Panc1 (cell line): ENCODE measurements at regions not wholly inside any gene's neighbourhood (a gene's known extent, or its start where the extent isn't known, plus 50 kb on each side); places are given as distances from the start of the nearest gene placed in this dataset.

Experiments
- ATAC-seq: fragments of 200-7000 bp; cut with Tn5 transposase; 2 replicates; pipeline ENCODE4 v1.9.1; 2020; ENCODE audit warnings: mild to moderate bottlenecking, moderate library complexity
- BruUV-seq: library from RNA; stranded (reverse); fragments of 400-500 nt; replicated peaks from 2 replicates; lab custom pipeline; 2021; lab: Mats Ljungman, UMichigan
- CTCF ChIA-PET: fragments of 300-600 bp; sonication (Branson Sonifier 250); formaldehyde crosslinking; loops from one replicate; lab custom pipeline; 2022; ENCODE audit warnings: antibody characterized with exemption; lab: Charles Lee
- POLR2A ChIA-PET: fragments of 300-600 bp; sonication (Branson Sonifier 250); formaldehyde crosslinking; loops from one replicate; lab custom pipeline; 2022; ENCODE audit warnings: antibody characterized with exemption; lab: Charles Lee
- DNase-seq: peaks from one replicate; pipeline ENCODE4 v3.0.0-alpha.2; 2010; ENCODE audit warnings: low read depth, low spot score
- H3K27ac ChIP-seq: 2 replicates; pipeline ENCODE4 v1.5.1; 2011; ENCODE audit warnings: mild to moderate bottlenecking, low read length, inconsistent platforms
- H3K27me3 ChIP-seq: fragments of 200-500 bp; sonication (Bioruptor generic); 2 replicates; pipeline ENCODE4 v1.6.0; 2014; ENCODE audit warnings: low read length, inconsistent platforms; ENCODE audit not compliant: control insufficient read depth, insufficient read depth
- H3K36me3 ChIP-seq: fragments of 200-500 bp; sonication (Bioruptor generic); 2 replicates; pipeline ENCODE4 v1.5.1; 2014; ENCODE audit warnings: inconsistent platforms, mild to moderate bottlenecking, low read length, moderate library complexity; ENCODE audit not compliant: control insufficient read depth, insufficient read depth
- H3K4me1 ChIP-seq: 2 replicates; pipeline ENCODE4 v1.5.1; 2011; ENCODE audit warnings: inconsistent platforms, mild to moderate bottlenecking, low read length, moderate library complexity; ENCODE audit not compliant: control insufficient read depth, insufficient read depth
- H3K4me3 ChIP-seq, 2 experiments: 2 replicates each; pipeline ENCODE4 v1.5.1; 2011 to 2012; ENCODE audit warnings: low read depth in 2 of 2, low read length in 2 of 2, mild to moderate bottlenecking in 2 of 2, inconsistent platforms in 1 of 2, moderate library complexity in 1 of 2
- H3K9me3 ChIP-seq: fragments of 200-500 bp; sonication (Bioruptor generic); 2 replicates; pipeline ENCODE4 v1.5.1; 2014; ENCODE audit warnings: low read depth, mild to moderate bottlenecking, inconsistent platforms, low read length, moderate library complexity; ENCODE audit not compliant: control insufficient read depth, insufficient read depth
- CTCF ChIP-seq: fragments of 450-650 bp; IDR thresholded peaks from 2 replicates; pipeline ENCODE4 v1.5.1; 2017; ENCODE audit warnings: mild to moderate bottlenecking
- POLR2AphosphoS5 ChIP-seq: IDR thresholded peaks from 2 replicates; pipeline ENCODE4 v1.6.1; 2012; ENCODE audit warnings: mild to moderate bottlenecking, low read depth, low read length, moderate library complexity
- REST ChIP-seq, 2 experiments: IDR thresholded peaks; 2 replicates each; pipeline ENCODE4 v1.6.1; 2011 to 2012; ENCODE audit warnings: low read depth in 2 of 2, control low read depth in 1 of 2, low read length in 1 of 2, mild to moderate bottlenecking in 1 of 2, moderate library complexity in 1 of 2; ENCODE audit not compliant: insufficient read depth in 1 of 2
- SIN3A ChIP-seq: IDR thresholded peaks from 2 replicates; pipeline ENCODE4 v1.6.1; 2012; ENCODE audit warnings: low read depth, mild to moderate bottlenecking, low read length, moderate library complexity, borderline replicate concordance; ENCODE audit not compliant: insufficient read depth
- TCF7L2 ChIP-seq: IDR thresholded peaks from 2 replicates; pipeline ENCODE4 v1.6.1; 2011; ENCODE audit warnings: mild to moderate bottlenecking, low read depth, low read length, inconsistent platforms
- in situ Hi-C: cut with HindIII; loops from 2 replicates; pipeline ENCODE4 v1.10.0; 2016; ENCODE audit warnings: low sequenced_read_pairs, low pct_unique_long_range_greater_than_20kb
- intact Hi-C: fragments of 100-400 bp; cut with micrococcal nuclease; formaldehyde crosslinking; loops from one replicate; pipeline ENCODE4 v1.10.0; 2022; ENCODE audit not compliant: unreplicated experiment

- no peaks in the 10 kb centered on the region for H3K27me3 ChIP-seq
- no TSS peak for BruUV-seq
- CTCF ChIA-PET, result interaction anchor here (0.6 kb wide), 1 partner anchor 10 kb away, joined by 3 read pairs; no protein-coding TSS in a partner anchor
- peak overlapping the region; percentile 74 for H3K27ac ChIP-seq
- in situ Hi-C loops (no loop called here), intact Hi-C loops (no loop called here)
- no peaks in the 10 kb centered on the region for H3K36me3 ChIP-seq
- no peaks in the 10 kb centered on the region for H3K9me3 ChIP-seq
- POLR2A ChIA-PET, result no interaction called here
- no peak for DNase-seq
- no peak for ATAC-seq
- peaks cover 16% of the 10 kb centered on the region for H3K4me1 ChIP-seq
- no peak overlapping the region for H3K4me3 ChIP-seq
- no peak for TF ChIP-seq SIN3A
- TF ChIP-seq REST (IDR thresholded peaks at IDR 0.05; ENCODE audit: insufficient read depth in 1 of 2, low read depth in 2 of 2, low read length in 1 of 2), result no peak
- no peak for TF ChIP-seq CTCF
- TF ChIP-seq POLR2AphosphoS5, result no peak
- TF ChIP-seq TCF7L2, result no peak
These were observed 90.0 kb upstream of the MDM1 start for GRCh38 chr12:68422159-68422558.

GRCh38 chr12:68422956-68423574, 90.9 kb upstream of the MDM1 start:
- in situ Hi-C loops, result no loop called here
- Histone ChIP-seq H3K27ac (peak overlapping the region; percentile 44; the same call in 1 of the 2 replicates), H3K27me3 (no peaks in the 10 kb centered on the region), H3K4me3 (no peak overlapping the region), H3K9me3 (no peaks in the 10 kb centered on the region), H3K4me1 (peaks cover 18% of the 10 kb centered on the region), H3K36me3 (no peaks in the 10 kb centered on the region)
- CTCF ChIA-PET, result no interaction called here
- no peak for TF ChIP-seq POLR2AphosphoS5
- no peak for TF ChIP-seq REST (IDR thresholded peaks at IDR 0.05; ENCODE audit: insufficient read depth in 1 of 2, low read depth in 2 of 2, low read length in 1 of 2)
- TF ChIP-seq SIN3A, result no peak
- TF ChIP-seq CTCF, result no peak
- TF ChIP-seq TCF7L2, result no peak
- no TSS peak for BruUV-seq
- intact Hi-C loops, result no loop called here
- DNase-seq (no peak), ATAC-seq (no peak)
- POLR2A ChIA-PET, result interaction anchor here (0.6 kb wide), 1 partner anchor 151 kb away, joined by 3 read pairs; no protein-coding TSS in a partner anchor
